HepG2 (cell line): ENCODE measurements at regions not wholly inside any gene's neighbourhood (a gene's known extent, or its start where the extent isn't known, plus 50 kb on each side); places are given as distances from the start of the nearest gene placed in this dataset.

Experiments used
- ATAC-seq: fragments of 200-7000 bp; cut with Tn5 transposase; 3 replicates; pipeline ENCODE4 v1.9.1; 2020; ENCODE audit warnings: mild to moderate bottlenecking, moderate library complexity
- BruUV-seq: library from RNA; stranded (reverse); fragments of 400-500 nt; replicated peaks from 2 replicates; lab custom pipeline; 2021; lab: Mats Ljungman, UMichigan
- CTCF ChIA-PET: fragments of 300-600 bp; formaldehyde crosslinking; extraction: SDS; loops from one replicate; lab custom pipeline; 2021; ENCODE audit warnings: low total read pairs, inconsistent platforms, low intra/inter-chr PET ratio; lab: Yijun Ruan, JAX
- POLR2A ChIA-PET: fragments of 350-600 bp; sonication (Branson Sonifier 250); formaldehyde crosslinking; loops from one replicate; lab custom pipeline; 2020; ENCODE audit warnings: antibody characterized with exemption, inconsistent platforms; lab: Yijun Ruan, JAX
- DNase-seq: peaks from one replicate; pipeline ENCODE4 v3.0.0-alpha.2; 2015; ENCODE audit warnings: low spot score
- FAIRE-seq: peaks from 3 replicates; lab custom pipeline; 2011; peaks lifted over from hg19 to GRCh38; lab: Jason Lieb, UNC
- H2AFZ ChIP-seq: one replicate; pipeline ENCODE4 v1.6.1; 2011; ENCODE audit warnings: low read length, inconsistent platforms
- H3K27ac ChIP-seq: fragments of 300-600 bp; 3 replicates; pipeline ENCODE4 v1.8.0; 2011; ENCODE audit warnings: mixed run types, mild to moderate bottlenecking, mixed read lengths, low read length, inconsistent platforms; ENCODE audit not compliant: insufficient read depth; ENCODE audit errors: extremely low read length
- H3K27me3 ChIP-seq, 2 experiments: fragments of 200-600 bp in 1 of 2; 2 replicates in 1 of 2; 3 replicates in 1 of 2; pipeline versions ENCODE4 v1.6.0 to v1.8.0; 2011; ENCODE audit warnings: low read length in 2 of 2, mild to moderate bottlenecking in 2 of 2, moderate library complexity in 2 of 2, inconsistent platforms in 1 of 2; ENCODE audit not compliant: insufficient read depth in 2 of 2, control insufficient read depth in 1 of 2
- H3K36me3 ChIP-seq, 2 experiments: fragments of 200-600 bp in 1 of 2; replicated peaks in 1 of 2; 2 replicates in 1 of 2; 3 replicates in 1 of 2; pipeline versions ENCODE4 v1.5.1 to v1.8.0; 2011; ENCODE audit warnings: low read length in 2 of 2, inconsistent platforms in 1 of 2; ENCODE audit not compliant: insufficient read depth in 2 of 2, control insufficient read depth in 1 of 2
- H3K4me1 ChIP-seq: 2 replicates; pipeline ENCODE4 v1.5.1; 2012; ENCODE audit warnings: low read length, inconsistent platforms; ENCODE audit not compliant: insufficient read depth
- H3K4me2 ChIP-seq: 2 replicates; pipeline ENCODE4 v1.6.0; 2011; ENCODE audit warnings: low read depth, low read length, inconsistent platforms
- H3K4me3 ChIP-seq, 3 experiments: fragments of 200-600 bp in 1 of 3; sonication (generic), shearing (Covaris generic) in 1 of 3; replicated peaks in 1 of 3; 2 replicates each; pipeline ENCODE4 v1.5.1; 2011 to 2016; ENCODE audit warnings: low read length in 3 of 3, inconsistent platforms in 2 of 3, low read depth in 2 of 3, mild to moderate bottlenecking in 2 of 3, control low read depth in 1 of 3, mixed read lengths in 1 of 3; ENCODE audit not compliant: insufficient read depth in 1 of 3
- H3K79me2 ChIP-seq: one replicate; pipeline ENCODE4 v1.6.1; 2011; ENCODE audit warnings: low read length, inconsistent platforms; ENCODE audit not compliant: insufficient read depth
- H3K9ac ChIP-seq: 2 replicates; pipeline ENCODE4 v1.6.0; 2011; ENCODE audit warnings: mild to moderate bottlenecking, low read depth, low read length, inconsistent platforms; ENCODE audit not compliant: insufficient read depth
- H3K9me3 ChIP-seq: 2 replicates; pipeline ENCODE4 v1.5.1; 2012; ENCODE audit warnings: mild to moderate bottlenecking, low read length
- H4K20me1 ChIP-seq: 2 replicates; pipeline ENCODE4 v1.6.0; 2011; ENCODE audit warnings: inconsistent platforms, mild to moderate bottlenecking, low read length, moderate library complexity; ENCODE audit not compliant: insufficient read depth
- ASH2L ChIP-seq: fragments of 300-600, 200-600 bp; sonication (generic); IDR thresholded peaks from 2 replicates; pipeline ENCODE4 v1.7.0; 2017; ENCODE audit warnings: low read depth, mild to moderate bottlenecking, moderate library complexity, mixed read lengths, low read length; ENCODE audit not compliant: insufficient read length
- MXD4 ChIP-seq: IDR thresholded peaks from 2 replicates; pipeline ENCODE4 v1.6.1; 2016; ENCODE audit warnings: mild to moderate bottlenecking, missing biosample characterization, missing genetic modification reagents
- MYPOP ChIP-seq: sonication (generic); formaldehyde crosslinking; IDR thresholded peaks from 2 replicates; pipeline ENCODE4 v1.8.1; 2023; ENCODE audit warnings: mild to moderate bottlenecking, moderate library complexity, missing genetic modification reagents
- NAIF1 ChIP-seq: sonication (generic); formaldehyde crosslinking; IDR thresholded peaks from 2 replicates; pipeline ENCODE4 v1.5.0; 2020; ENCODE audit warnings: mild to moderate bottlenecking, missing genetic modification reagents, borderline replicate concordance
- NCOA5 ChIP-seq: sonication (generic); formaldehyde crosslinking; IDR thresholded peaks from 2 replicates; pipeline ENCODE4 v1.4.0; 2020; ENCODE audit warnings: missing genetic modification reagents
- PRDM4 ChIP-seq: sonication (generic); formaldehyde crosslinking; IDR thresholded peaks from 2 replicates; pipeline ENCODE4 v1.9.0; 2021; ENCODE audit warnings: missing genetic modification reagents, borderline replicate concordance
- SALL2 ChIP-seq: sonication (generic); formaldehyde crosslinking; IDR thresholded peaks from 2 replicates; pipeline ENCODE4 v1.8.1; 2023; ENCODE audit warnings: mild to moderate bottlenecking, missing genetic modification reagents, inconsistent platforms
- in situ Hi-C: cut with HindIII; loops from 2 replicates; pipeline ENCODE4 v1.10.0; 2017; ENCODE audit warnings: low pct_unique_long_range_greater_than_20kb; ENCODE audit not compliant: extremely low pct_ligation_motif_present
- intact Hi-C: fragments of 100-400 bp; cut with micrococcal nuclease; formaldehyde crosslinking; loops from one replicate; pipeline ENCODE4 v1.10.0; 2022; ENCODE audit not compliant: unreplicated experiment

- no peak for DNase-seq
- FAIRE-seq: no peak
- no peak for ATAC-seq
- TF ChIP-seq NCOA5 (CRISPR knock-in tag) (no peak), NAIF1 (CRISPR knock-in tag) (no peak), MYPOP (CRISPR knock-in tag) (no peak), SALL2 (CRISPR knock-in tag) (no peak), ASH2L (no peak), MXD4 (CRISPR knock-in tag) (no peak), PRDM4 (CRISPR knock-in tag) (no peak)
- TF ChIP-seq, all 625 proteins: peak for 0
- Histone ChIP-seq H3K4me3 (no peak overlapping the region), H3K27ac (no peak overlapping the region), H3K36me3 (no peaks in the 10 kb centered on the region), H3K9me3 (peaks cover 27% of the 10 kb centered on the region), H3K4me2 (no peak overlapping the region), H3K79me2 (no peaks in the 10 kb centered on the region), H3K4me1 (no peaks in the 10 kb centered on the region), H3K9ac (no peak overlapping the region), H4K20me1 (no peaks in the 10 kb centered on the region), H3K27me3 (no peaks in the 10 kb centered on the region; a peak in 1 of 5 replicates), H2AFZ (no peak overlapping the region)
- in situ Hi-C loops (no loop called here), intact Hi-C loops (no loop called here)
- no TSS peak for BruUV-seq
- POLR2A ChIA-PET: no interaction called here
- CTCF ChIA-PET: no interaction called here
These were observed 293.7 kb upstream of the CPEB2 start for GRCh38 chr4:14708574-14708973.
